SH-SY5Y (cell line): ENCODE measurements at regions not wholly inside any gene's neighbourhood (a gene's known extent, or its start where the extent isn't known, plus 50 kb on each side); places are given as distances from the start of the nearest gene placed in this dataset.

Source experiments
- GATA2 ChIP-seq: IDR thresholded peaks from 2 replicates; pipeline ENCODE4 v1.6.1; 2011; ENCODE audit warnings: mild to moderate bottlenecking, low read depth, low read length
- GATA3 ChIP-seq: IDR thresholded peaks from 2 replicates; pipeline ENCODE4 v1.6.1; 2011; ENCODE audit warnings: low read depth, mild to moderate bottlenecking, low read length, moderate library complexity

- TF ChIP-seq GATA2 (no peak), GATA3 (no peak)
These were observed 160.9 kb upstream of the AHI1 start for GRCh38 chr6:135658481-135658880.
